Activated T-cell treated with anti-CD3 and anti-CD28 coated beads, Interleukin-2, amount 50 U/mL, for 24 hours (primary cell): ENCODE measurements at regions not wholly inside any gene's neighbourhood (a gene's known extent, or its start where the extent isn't known, plus 50 kb on each side); places are given as distances from the start of the nearest gene placed in this dataset.

ENCODE experiments used
- DNase-seq: peaks from one replicate; pipeline ENCODE4 v3.0.0-alpha.2; 2020
- H3K27ac Mint-ChIP-seq: 2 replicates; pipeline ENCODE4 v1.8.0; 2020; ENCODE audit warnings: mild to moderate bottlenecking, mixed read lengths
- H3K27me3 Mint-ChIP-seq: 2 replicates; pipeline ENCODE4 v1.8.0; 2020; ENCODE audit warnings: mixed read lengths
- H3K36me3 Mint-ChIP-seq: 2 replicates; pipeline ENCODE4 v1.8.0; 2020; ENCODE audit warnings: low read depth, mixed read lengths
- H3K4me1 Mint-ChIP-seq: 2 replicates; pipeline ENCODE4 v1.8.0; 2020; ENCODE audit warnings: low read depth, mixed read lengths
- H3K4me3 Mint-ChIP-seq: 2 replicates; pipeline ENCODE4 v1.8.0; 2020; ENCODE audit warnings: mild to moderate bottlenecking, moderate library complexity, mixed read lengths
- H3K9me3 Mint-ChIP-seq: 2 replicates; pipeline ENCODE4 v1.8.0; 2020; ENCODE audit warnings: mixed read lengths

GRCh38 chr12:5217936-5218335, 174.3 kb downstream of the KCNA5 start:
- Mint-ChIP-seq H3K4me1 (peaks cover 12% of the 10 kb centered on the region), H3K4me3 (no peak overlapping the region), H3K36me3 (no peaks in the 10 kb centered on the region), H3K27ac (no peak overlapping the region), H3K27me3 (peaks cover 53% of the 10 kb centered on the region), H3K9me3 (no peaks in the 10 kb centered on the region)
- DNase-seq, result no peak

GRCh38 chr12:5220099-5220498, 176.4 kb downstream of the KCNA5 start:
- no peaks in the 10 kb centered on the region for H3K36me3 Mint-ChIP-seq
- H3K27me3 Mint-ChIP-seq, result peaks cover 53% of the 10 kb centered on the region
- H3K4me1 Mint-ChIP-seq, result peaks cover 12% of the 10 kb centered on the region
- H3K9me3 Mint-ChIP-seq, result no peaks in the 10 kb centered on the region
- H3K27ac Mint-ChIP-seq, result no peak overlapping the region
- H3K4me3 Mint-ChIP-seq, result no peak overlapping the region
- DNase-seq, result no peak

GRCh38 chr12:5220835-5221234, 177.2 kb downstream of the KCNA5 start:
- H3K4me1 Mint-ChIP-seq, result peaks cover 12% of the 10 kb centered on the region
- H3K27me3 Mint-ChIP-seq, result peaks cover 51% of the 10 kb centered on the region
- H3K9me3 Mint-ChIP-seq, result no peaks in the 10 kb centered on the region
- H3K36me3 Mint-ChIP-seq, result no peaks in the 10 kb centered on the region
- DNase-seq, result no peak
- H3K4me3 Mint-ChIP-seq, result no peak overlapping the region
- H3K27ac Mint-ChIP-seq, result no peak overlapping the region

GRCh38 chr12:5222011-5222461, 178.4 kb downstream of the KCNA5 start:
- Mint-ChIP-seq H3K27ac (no peak overlapping the region), H3K9me3 (no peaks in the 10 kb centered on the region), H3K36me3 (no peaks in the 10 kb centered on the region), H3K4me1 (peaks cover 12% of the 10 kb centered on the region), H3K4me3 (no peak overlapping the region), H3K27me3 (peaks cover 46% of the 10 kb centered on the region)
- no peak for DNase-seq

GRCh38 chr12:5222729-5223128, 179.1 kb downstream of the KCNA5 start:
- Mint-ChIP-seq H3K4me1 (peaks cover 12% of the 10 kb centered on the region), H3K9me3 (no peaks in the 10 kb centered on the region), H3K27me3 (peaks cover 41% of the 10 kb centered on the region), H3K27ac (no peak overlapping the region), H3K4me3 (no peak overlapping the region), H3K36me3 (no peaks in the 10 kb centered on the region)
- DNase-seq, result no peak

GRCh38 chr12:5223881-5224280, 180.2 kb downstream of the KCNA5 start:
- peaks cover 5% of the 10 kb centered on the region for H3K9me3 Mint-ChIP-seq
- H3K4me1 Mint-ChIP-seq, result peaks cover 12% of the 10 kb centered on the region
- DNase-seq, result no peak
- H3K27ac Mint-ChIP-seq, result no peak overlapping the region
- no peaks in the 10 kb centered on the region for H3K36me3 Mint-ChIP-seq
- peaks cover 33% of the 10 kb centered on the region for H3K27me3 Mint-ChIP-seq
- H3K4me3 Mint-ChIP-seq, result no peak overlapping the region

GRCh38 chr12:5226581-5226980, 182.9 kb downstream of the KCNA5 start:
- no peak overlapping the region for H3K4me3 Mint-ChIP-seq
- DNase-seq, result no peak
- no peak overlapping the region for H3K27ac Mint-ChIP-seq
- H3K27me3 Mint-ChIP-seq, result peaks cover 23% of the 10 kb centered on the region
- H3K9me3 Mint-ChIP-seq, result peaks cover 6% of the 10 kb centered on the region
- no peaks in the 10 kb centered on the region for H3K36me3 Mint-ChIP-seq
- peaks cover under 1% of the 10 kb centered on the region for H3K4me1 Mint-ChIP-seq

GRCh38 chr12:5227708-5228373, 184.2 kb downstream of the KCNA5 start:
- Mint-ChIP-seq H3K4me1 (no peaks in the 10 kb centered on the region), H3K27me3 (peaks cover 21% of the 10 kb centered on the region), H3K9me3 (peaks cover 6% of the 10 kb centered on the region), H3K36me3 (no peaks in the 10 kb centered on the region), H3K27ac (no peak overlapping the region), H3K4me3 (no peak overlapping the region)
- DNase-seq, result no peak

- H3K4me3 Mint-ChIP-seq, result no peak overlapping the region
Measured at GRCh38 chr12:5230156-5230555, 186.5 kb downstream of the KCNA5 start.

GRCh38 chr12:5230861-5231260, 187.2 kb downstream of the KCNA5 start:
- peaks cover 6% of the 10 kb centered on the region for H3K9me3 Mint-ChIP-seq
- H3K27me3 Mint-ChIP-seq, result peaks cover 15% of the 10 kb centered on the region
- no peaks in the 10 kb centered on the region for H3K36me3 Mint-ChIP-seq
- no peak for DNase-seq
- no peak overlapping the region for H3K4me3 Mint-ChIP-seq
- no peaks in the 10 kb centered on the region for H3K4me1 Mint-ChIP-seq
- H3K27ac Mint-ChIP-seq, result no peak overlapping the region

More at GRCh38 chr12:5230156-5230555, 186.5 kb downstream of the KCNA5 start:
- DNase-seq, result no peak
- H3K27me3 Mint-ChIP-seq, result peaks cover 15% of the 10 kb centered on the region
- no peaks in the 10 kb centered on the region for H3K4me1 Mint-ChIP-seq
- H3K27ac Mint-ChIP-seq, result no peak overlapping the region
- H3K9me3 Mint-ChIP-seq, result peaks cover 6% of the 10 kb centered on the region
- H3K36me3 Mint-ChIP-seq, result no peaks in the 10 kb centered on the region

GRCh38 chr12:5232291-5232690, 188.6 kb downstream of the KCNA5 start:
- no peak for DNase-seq
- Mint-ChIP-seq H3K4me1 (no peaks in the 10 kb centered on the region), H3K27me3 (peaks cover 23% of the 10 kb centered on the region), H3K27ac (no peak overlapping the region), H3K36me3 (no peaks in the 10 kb centered on the region), H3K9me3 (peaks cover 6% of the 10 kb centered on the region), H3K4me3 (no peak overlapping the region)

GRCh38 chr12:5232826-5233500, 189.3 kb downstream of the KCNA5 start:
- Mint-ChIP-seq H3K36me3 (no peaks in the 10 kb centered on the region), H3K4me3 (no peak overlapping the region), H3K27me3 (peaks cover 23% of the 10 kb centered on the region), H3K9me3 (peaks cover 6% of the 10 kb centered on the region), H3K27ac (no peak overlapping the region), H3K4me1 (no peaks in the 10 kb centered on the region)
- DNase-seq, result no peak

- Mint-ChIP-seq H3K27me3 (peaks cover 33% of the 10 kb centered on the region), H3K36me3 (no peaks in the 10 kb centered on the region), H3K27ac (no peak overlapping the region), H3K9me3 (no peaks in the 10 kb centered on the region), H3K4me1 (no peaks in the 10 kb centered on the region), H3K4me3 (no peak overlapping the region)
- no peak for DNase-seq
Measured at GRCh38 chr12:5236022-5236640, 192.5 kb downstream of the KCNA5 start.

- no peak overlapping the region for H3K27ac Mint-ChIP-seq
- no peaks in the 10 kb centered on the region for H3K4me1 Mint-ChIP-seq
- no peaks in the 10 kb centered on the region for H3K9me3 Mint-ChIP-seq
- peaks cover 16% of the 10 kb centered on the region for H3K27me3 Mint-ChIP-seq
- no peaks in the 10 kb centered on the region for H3K36me3 Mint-ChIP-seq
- H3K4me3 Mint-ChIP-seq, result no peak overlapping the region
- DNase-seq, result no peak
Measured at GRCh38 chr12:5242440-5242839, 189.5 kb upstream of the NTF3 start.

- Mint-ChIP-seq H3K27me3 (peaks cover 16% of the 10 kb centered on the region), H3K27ac (no peak overlapping the region), H3K4me1 (no peaks in the 10 kb centered on the region), H3K4me3 (no peak overlapping the region), H3K9me3 (no peaks in the 10 kb centered on the region), H3K36me3 (no peaks in the 10 kb centered on the region)
- DNase-seq, result no peak
Measured at GRCh38 chr12:5243014-5243413, 188.9 kb upstream of the NTF3 start.
